ENCODE measurements at regions not wholly inside any gene's neighbourhood (a gene's known extent, or its start where the extent isn't known, plus 50 kb on each side); places are given as distances from the start of the nearest gene placed in this dataset.
"Not testable (repeated sequence)": the region's sequence is repeated elsewhere in the genome, so short reads cannot be mapped to it uniquely, and the experiment has no call there.

DNA sequence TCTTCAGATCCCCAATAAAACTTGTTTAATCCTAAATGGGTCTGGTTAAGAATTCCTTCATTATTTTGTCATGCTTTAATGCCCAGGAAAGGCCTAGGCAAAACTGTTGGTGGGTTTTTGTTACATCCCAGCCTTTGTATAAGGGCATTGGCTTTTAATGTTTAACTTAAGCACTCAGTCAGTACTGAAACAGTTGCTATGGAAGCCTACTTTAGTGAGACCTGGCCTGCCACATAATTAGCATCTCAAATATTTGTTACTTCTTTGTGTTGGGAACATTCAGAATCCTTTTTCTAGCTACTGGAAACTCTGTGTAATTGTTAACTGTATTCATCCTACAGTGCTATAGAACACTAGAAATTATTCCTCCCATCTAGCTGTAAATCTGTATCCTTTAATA is 369.6 kb upstream of the ATP10A start:
- no peak for DNase-seq (ENCODE audit: extremely low spot score)
- intact Hi-C loops (cut with DNase I), result no loop called here
- TF ChIP-seq POLR2A (IDR thresholded peaks at IDR 0.05; ENCODE audit: low read depth) (no peak), POLR2AphosphoS5 (IDR thresholded peaks at IDR 0.05) (no peak), EP300 (IDR thresholded peaks at IDR 0.05) (no peak)
- TF ChIP-seq, protein P1, sequence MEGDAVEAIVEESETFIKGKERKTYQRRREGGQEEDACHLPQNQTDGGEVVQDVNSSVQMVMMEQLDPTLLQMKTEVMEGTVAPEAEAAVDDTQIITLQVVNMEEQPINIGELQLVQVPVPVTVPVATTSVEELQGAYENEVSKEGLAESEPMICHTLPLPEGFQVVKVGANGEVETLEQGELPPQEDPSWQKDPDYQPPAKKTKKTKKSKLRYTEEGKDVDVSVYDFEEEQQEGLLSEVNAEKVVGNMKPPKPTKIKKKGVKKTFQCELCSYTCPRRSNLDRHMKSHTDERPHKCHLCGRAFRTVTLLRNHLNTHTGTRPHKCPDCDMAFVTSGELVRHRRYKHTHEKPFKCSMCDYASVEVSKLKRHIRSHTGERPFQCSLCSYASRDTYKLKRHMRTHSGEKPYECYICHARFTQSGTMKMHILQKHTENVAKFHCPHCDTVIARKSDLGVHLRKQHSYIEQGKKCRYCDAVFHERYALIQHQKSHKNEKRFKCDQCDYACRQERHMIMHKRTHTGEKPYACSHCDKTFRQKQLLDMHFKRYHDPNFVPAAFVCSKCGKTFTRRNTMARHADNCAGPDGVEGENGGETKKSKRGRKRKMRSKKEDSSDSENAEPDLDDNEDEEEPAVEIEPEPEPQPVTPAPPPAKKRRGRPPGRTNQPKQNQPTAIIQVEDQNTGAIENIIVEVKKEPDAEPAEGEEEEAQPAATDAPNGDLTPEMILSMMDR (IDR thresholded peaks at IDR 0.05), result no peak
- Histone ChIP-seq H3K27me3 (no peaks in the 10 kb centered on the region), H3K36me3 (no peaks in the 10 kb centered on the region), H3K9me3 (no peaks in the 10 kb centered on the region), H3K4me3 (no peak overlapping the region), H3K27ac (replicated peaks in 1 of 4) (no peak overlapping the region), H3K4me1 (no peaks in the 10 kb centered on the region)

DNA sequence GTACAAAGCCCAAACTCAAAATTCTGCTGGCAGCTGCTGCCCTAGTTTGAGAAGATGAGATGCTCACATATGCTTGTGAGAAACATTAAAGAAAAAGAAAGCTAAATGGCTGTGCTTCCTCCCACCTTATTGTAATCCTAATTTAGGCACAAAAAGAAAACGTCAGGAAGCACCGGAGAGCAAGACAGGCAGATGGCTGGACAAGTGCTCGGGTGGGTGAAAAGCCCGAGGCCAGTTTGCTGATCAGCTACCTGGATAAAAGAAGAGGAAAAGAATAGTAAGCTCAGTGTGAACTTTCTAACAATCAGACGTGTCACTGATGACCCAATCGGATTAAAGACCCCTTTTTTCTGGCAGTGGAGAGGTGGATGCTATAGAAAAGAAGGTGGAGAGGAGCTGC is 368.0 kb upstream of the ATP10A start:
- TF ChIP-seq POLR2AphosphoS5 (IDR thresholded peaks at IDR 0.05), result no peak
- TF ChIP-seq POLR2A (IDR thresholded peaks at IDR 0.05; ENCODE audit: low read depth), result no peak
- TF ChIP-seq, protein P1 (IDR thresholded peaks at IDR 0.05), result no peak
- TF ChIP-seq EP300 (IDR thresholded peaks at IDR 0.05), result no peak
- H3K27ac ChIP-seq (replicated peaks in 1 of 4), result no peak overlapping the region
- H3K9me3 ChIP-seq, result no peaks in the 10 kb centered on the region
- no peak for DNase-seq (ENCODE audit: extremely low spot score)
- no peaks in the 10 kb centered on the region for H3K27me3 ChIP-seq
- no peaks in the 10 kb centered on the region for H3K4me1 ChIP-seq
- H3K36me3 ChIP-seq, result no peaks in the 10 kb centered on the region
- 70% methylated on average over 6 of the region's 6 CpGs for WGBS
- intact Hi-C loops (cut with DNase I), result no loop called here
- H3K4me3 ChIP-seq, result no peak overlapping the region

DNA sequence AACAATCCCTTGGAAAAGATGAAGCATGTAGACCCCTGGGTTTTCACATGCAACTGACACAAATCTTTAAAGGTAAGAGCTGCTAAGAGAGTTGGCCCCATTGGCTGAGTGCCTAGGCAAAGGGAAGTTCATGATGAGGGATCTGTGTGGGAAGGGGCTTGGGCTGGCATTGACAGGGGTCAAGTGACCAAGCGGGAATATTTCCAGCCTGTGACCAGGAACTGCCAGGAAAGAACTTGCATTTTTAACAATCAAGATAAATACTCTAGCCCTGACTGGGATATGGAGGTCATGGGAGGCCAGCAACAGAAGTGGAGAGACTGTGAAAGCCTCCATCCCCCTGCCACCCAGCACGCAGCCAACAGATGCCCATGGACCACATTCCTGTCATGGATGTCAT is 361.1 kb upstream of the ATP10A start:
- WGBS, result 85% methylated on average over 2 of the region's 2 CpGs
- H3K9me3 ChIP-seq, result no peaks in the 10 kb centered on the region

DNA sequence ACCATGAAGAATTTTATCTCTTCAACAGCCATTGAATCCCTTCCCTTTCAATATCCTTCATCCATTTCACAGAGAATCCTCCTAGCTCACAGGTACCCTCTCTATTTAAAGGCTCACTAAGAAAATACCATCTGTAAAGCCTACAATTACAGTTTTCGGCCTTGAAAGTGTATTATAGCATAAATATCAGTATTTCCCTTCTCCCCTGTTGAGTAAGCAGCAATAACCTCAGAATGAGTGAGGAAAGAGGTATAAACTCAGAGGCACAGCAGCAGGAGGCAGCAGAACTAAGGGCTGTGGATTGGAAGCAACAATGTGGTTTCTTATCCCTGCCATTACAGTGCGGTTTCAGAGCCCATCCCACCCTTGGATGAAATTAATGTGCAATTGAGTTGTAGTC is 360.6 kb upstream of the ATP10A start:
- Histone ChIP-seq H3K4me1 (no peaks in the 10 kb centered on the region), H3K9me3 (no peaks in the 10 kb centered on the region), H3K4me3 (no peak overlapping the region), H3K27me3 (no peaks in the 10 kb centered on the region), H3K27ac (replicated peaks in 1 of 4) (no peak overlapping the region), H3K36me3 (no peaks in the 10 kb centered on the region)
- TF ChIP-seq, protein P1 (IDR thresholded peaks at IDR 0.05), result no peak
- TF ChIP-seq EP300 (IDR thresholded peaks at IDR 0.05) (no peak), POLR2AphosphoS5 (IDR thresholded peaks at IDR 0.05) (no peak), POLR2A (IDR thresholded peaks at IDR 0.05; ENCODE audit: low read depth) (no peak)
- 76% methylated on average over 2 of the region's 2 CpGs for WGBS
- intact Hi-C loops (cut with DNase I), result no loop called here
- no peak for DNase-seq (ENCODE audit: extremely low spot score)

More for the DNA sequence above, 361.1 kb upstream of the ATP10A start:
- Histone ChIP-seq H3K4me1 (no peaks in the 10 kb centered on the region), H3K27ac (replicated peaks in 1 of 4) (no peak overlapping the region), H3K4me3 (no peak overlapping the region), H3K27me3 (no peaks in the 10 kb centered on the region), H3K36me3 (no peaks in the 10 kb centered on the region)
- no peak for DNase-seq (ENCODE audit: extremely low spot score)
- no peak for TF ChIP-seq POLR2AphosphoS5 (IDR thresholded peaks at IDR 0.05)
- TF ChIP-seq, protein P1 (IDR thresholded peaks at IDR 0.05), result no peak
- TF ChIP-seq EP300 (IDR thresholded peaks at IDR 0.05), result no peak
- TF ChIP-seq POLR2A (IDR thresholded peaks at IDR 0.05; ENCODE audit: low read depth), result no peak
- intact Hi-C loops (cut with DNase I), result no loop called here

DNA sequence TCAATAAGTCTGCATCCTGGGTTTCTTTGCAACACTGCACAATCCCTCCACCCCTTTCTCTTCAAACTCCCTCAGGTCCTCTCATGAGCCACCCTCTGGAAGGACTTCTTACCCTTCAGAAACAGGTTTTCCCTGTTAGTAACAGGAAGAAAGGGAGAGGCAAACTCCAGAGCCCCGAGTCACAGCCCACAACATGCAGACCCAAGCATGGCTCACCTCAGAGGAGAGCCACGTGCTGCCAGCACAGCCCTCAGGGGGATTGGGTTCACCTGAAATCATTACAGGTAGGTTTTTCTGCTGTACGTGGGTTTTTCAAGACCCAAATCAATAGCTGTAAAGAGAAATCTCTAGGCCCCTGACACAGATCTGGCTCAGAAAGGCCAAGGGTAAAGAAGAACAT is 359.7 kb upstream of the ATP10A start:
- no peaks in the 10 kb centered on the region for H3K27me3 ChIP-seq
- TF ChIP-seq, protein P1 (IDR thresholded peaks at IDR 0.05), result no peak
- TF ChIP-seq EP300 (IDR thresholded peaks at IDR 0.05) (no peak), POLR2A (IDR thresholded peaks at IDR 0.05; ENCODE audit: low read depth) (no peak), POLR2AphosphoS5 (IDR thresholded peaks at IDR 0.05) (no peak)
- no peaks in the 10 kb centered on the region for H3K4me1 ChIP-seq
- intact Hi-C loops (cut with DNase I), result no loop called here
- no peak overlapping the region for H3K4me3 ChIP-seq
- H3K27ac ChIP-seq (replicated peaks in 1 of 4), result no peak overlapping the region
- 61% methylated on average over 3 of the region's 3 CpGs for WGBS
- H3K9me3 ChIP-seq, result no peaks in the 10 kb centered on the region
- no peak for DNase-seq (ENCODE audit: extremely low spot score)
- no peaks in the 10 kb centered on the region for H3K36me3 ChIP-seq

DNA sequence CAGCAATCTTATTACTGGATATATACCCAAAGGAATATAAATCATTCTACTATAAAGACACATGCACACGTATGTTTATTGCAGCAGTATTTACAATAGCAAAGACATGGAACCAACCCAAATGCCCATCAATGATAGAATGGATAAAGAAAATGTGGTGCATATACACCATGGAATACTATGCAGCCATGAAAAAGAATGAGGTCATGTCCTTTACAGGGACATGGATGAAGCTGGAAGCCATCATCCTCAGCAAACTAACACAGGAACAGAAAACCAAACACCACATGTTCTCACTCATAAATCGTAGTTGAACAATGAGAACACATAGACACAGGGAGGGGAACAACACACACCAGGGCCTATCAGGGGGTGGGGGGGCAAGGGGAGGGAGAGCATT is 353.9 kb upstream of the ATP10A start:
- H3K4me3 ChIP-seq; H3K4me1 ChIP-seq; intact Hi-C loops (cut with DNase I); H3K27ac ChIP-seq (replicated peaks in 1 of 4); DNase-seq (ENCODE audit: extremely low spot score); H3K36me3 ChIP-seq; H3K27me3 ChIP-seq; H3K9me3 ChIP-seq: not testable (repeated sequence)
- 91% methylated on average over 2 of the region's 2 CpGs for WGBS
